Non-pigmented ciliary epithelial cell (primary cell): ENCODE measurements at regions not wholly inside any gene's neighbourhood (a gene's known extent, or its start where the extent isn't known, plus 50 kb on each side); places are given as distances from the start of the nearest gene placed in this dataset.
A peak's percentile ranks its signal among the peaks of the same experiment; 100 is the strongest.

Experiments used
- DNase-seq: peaks from one replicate; pipeline ENCODE4 v3.0.0-alpha.2; 2010; ENCODE audit warnings: low read depth

- DNase-seq, result no peak
Observed at GRCh38 chr4:98765771-98766170, 107.4 kb upstream of the TSPAN5 start.

GRCh38 chr4:98758182-98758581 is 99.8 kb upstream of the TSPAN5 start:
- no peak for DNase-seq

GRCh38 chr4:98754736-98755135 is 96.3 kb upstream of the TSPAN5 start:
- DNase-seq, result no peak

DNA sequence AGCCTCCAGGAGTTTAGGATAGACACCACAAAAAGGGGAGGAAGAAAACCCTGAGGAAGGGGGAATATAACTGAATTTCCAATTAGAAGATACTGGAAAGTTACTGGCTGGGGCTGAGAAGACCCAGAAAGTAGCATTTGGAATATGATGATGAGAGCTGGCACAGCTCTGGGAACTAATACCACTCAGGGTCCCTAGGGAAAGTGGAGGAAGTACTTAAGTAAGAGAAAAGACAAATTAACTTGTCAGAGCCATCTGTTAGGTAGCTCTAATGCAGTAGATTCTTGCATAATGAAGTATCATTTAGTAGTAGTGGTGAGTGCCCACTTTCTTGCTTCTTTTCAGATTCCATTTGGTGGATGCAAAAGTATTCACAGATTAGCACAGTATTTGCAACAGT is 90.8 kb upstream of the TSPAN5 start:
- DNase-seq, result no peak

DNA sequence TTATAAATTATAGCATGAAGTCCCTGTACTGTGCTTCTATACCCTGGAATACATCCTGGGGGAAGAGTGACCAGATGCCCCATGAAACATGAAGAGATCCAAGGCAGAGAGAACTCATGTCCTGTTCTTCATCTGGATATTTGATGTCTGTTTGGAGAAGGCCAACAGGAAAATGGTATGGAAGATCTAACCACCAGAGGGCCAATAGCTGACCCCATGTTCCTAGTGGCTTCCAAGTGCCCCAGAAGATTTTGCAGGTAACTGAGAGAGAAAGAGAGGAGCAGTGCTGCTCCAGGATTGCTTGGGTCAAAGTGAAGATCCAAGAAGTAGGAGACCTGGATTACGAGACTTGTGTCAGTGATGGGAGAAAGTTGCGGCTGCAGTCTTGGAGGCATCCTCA is 90.2 kb upstream of the TSPAN5 start:
- DNase-seq, result no peak

GRCh38 chr4:98747393-98748091 is 89.1 kb upstream of the TSPAN5 start:
- no peak for DNase-seq

DNA sequence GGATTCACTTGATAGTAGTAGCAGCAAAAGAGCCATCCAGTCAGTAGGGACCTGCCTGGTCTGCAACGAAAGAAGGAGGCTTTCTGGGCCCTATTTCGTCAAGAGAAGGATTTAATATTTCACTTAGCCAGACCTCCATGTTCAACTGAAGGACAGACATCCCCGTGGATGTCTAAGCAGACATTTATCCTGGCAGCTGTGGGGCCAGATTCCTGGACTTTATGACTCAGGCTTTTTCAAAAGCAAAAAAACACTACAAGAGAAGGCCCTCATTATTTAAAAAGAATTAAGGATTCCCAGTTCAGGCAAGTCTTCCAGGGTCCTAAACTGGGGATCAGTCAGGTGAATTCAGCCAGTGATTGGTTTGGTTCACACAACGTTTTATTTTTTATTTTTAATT is 88.5 kb upstream of the TSPAN5 start:
- DNase-seq, result no peak

- DNase-seq, result no peak
Observed at GRCh38 chr4:98746530-98746929, 88.1 kb upstream of the TSPAN5 start.

- DNase-seq, result no peak
Observed at GRCh38 chr4:98745366-98745765, 87.0 kb upstream of the TSPAN5 start.

DNA sequence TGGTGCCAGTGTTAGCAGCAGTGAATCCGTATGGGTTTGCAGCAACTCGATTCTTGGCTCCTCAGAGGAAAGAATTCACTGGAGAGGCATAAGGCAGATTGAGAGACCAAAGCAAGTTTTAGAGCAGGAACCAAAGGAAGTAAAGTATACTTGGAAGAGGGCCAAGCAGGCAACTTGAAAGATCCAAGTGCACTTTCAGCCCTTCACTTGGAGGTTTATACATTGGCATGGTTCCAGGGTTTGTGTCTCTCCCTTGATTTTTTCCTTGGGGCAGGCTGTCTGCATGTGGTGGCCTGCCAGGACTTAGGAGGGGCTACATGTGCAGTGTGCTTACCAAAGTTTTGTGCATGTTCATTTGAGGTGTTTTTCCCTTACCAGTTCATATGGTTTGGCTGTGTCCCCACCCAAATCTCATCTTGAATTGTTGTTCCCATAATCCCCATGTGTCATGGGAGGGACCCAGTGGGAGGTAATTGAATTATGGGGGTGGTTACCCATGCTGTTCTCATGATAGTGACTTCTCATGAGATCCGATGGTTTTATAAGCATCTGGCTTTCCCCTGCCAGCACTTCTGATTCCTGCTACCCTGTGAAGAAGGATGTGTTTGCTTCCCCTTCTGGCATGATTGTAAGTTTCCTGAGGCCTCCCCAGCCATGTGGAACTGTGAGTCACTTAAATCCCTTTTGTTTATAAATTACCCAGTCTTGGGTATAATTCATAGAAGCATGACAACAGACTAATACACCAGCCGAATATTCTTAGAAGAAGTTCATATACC is 86.2 kb upstream of the TSPAN5 start:
- no peak for DNase-seq

DNA sequence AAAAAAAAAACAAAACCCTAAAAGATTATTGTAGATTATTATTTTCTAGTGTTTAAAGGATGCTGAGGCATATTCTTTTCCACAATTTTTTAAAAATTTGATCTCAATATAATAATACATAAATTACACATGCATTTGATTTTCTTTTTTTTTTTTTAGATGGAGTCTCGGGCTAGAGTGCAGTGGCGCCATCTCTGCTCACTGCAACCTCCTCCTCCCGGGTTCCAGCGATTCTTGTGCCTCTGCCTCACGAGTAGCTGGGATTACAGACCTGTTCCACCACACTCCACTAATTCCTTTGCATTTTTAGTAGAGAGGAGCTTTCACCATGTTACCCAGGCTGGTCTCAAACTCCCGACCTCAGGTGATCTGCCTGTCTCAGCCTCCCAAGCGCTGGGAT is 83.5 kb upstream of the TSPAN5 start:
- DNase-seq, result no peak

DNA sequence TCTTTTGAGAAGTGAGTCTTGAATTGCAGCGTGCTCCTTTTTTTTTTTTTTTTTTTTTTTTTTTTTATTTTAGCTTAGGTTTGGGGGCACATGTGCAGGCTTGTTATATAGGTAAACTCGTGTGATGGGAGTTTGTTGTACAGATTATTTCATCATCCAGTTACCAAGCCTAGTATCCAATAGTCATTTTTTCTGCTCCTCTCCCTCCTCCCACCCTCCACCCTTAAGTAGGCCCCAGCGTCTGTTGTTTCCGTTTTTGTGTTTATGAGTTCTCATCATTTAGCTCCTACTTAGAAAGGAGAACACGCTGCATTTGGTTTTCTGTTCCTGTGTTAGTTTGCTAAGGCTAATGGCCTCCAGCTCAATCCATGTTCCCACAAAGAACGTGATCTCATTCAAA is 81.3 kb upstream of the TSPAN5 start:
- no peak for DNase-seq

- DNase-seq, result no peak
Observed at GRCh38 chr4:98733601-98734000, 75.2 kb upstream of the TSPAN5 start.

- no peak for DNase-seq
Observed at GRCh38 chr4:98728871-98729270, 70.5 kb upstream of the TSPAN5 start.

- DNase-seq, result peak; percentile 50
Observed at GRCh38 chr4:98728433-98728832, 70.0 kb upstream of the TSPAN5 start.

GRCh38 chr4:98722000-98722399 is 63.6 kb upstream of the TSPAN5 start:
- DNase-seq, result no peak

GRCh38 chr4:98720871-98721480 is 62.6 kb upstream of the TSPAN5 start:
- DNase-seq, result no peak

- DNase-seq, result no peak
Observed at GRCh38 chr4:98716796-98717195, 58.4 kb upstream of the TSPAN5 start.

DNA sequence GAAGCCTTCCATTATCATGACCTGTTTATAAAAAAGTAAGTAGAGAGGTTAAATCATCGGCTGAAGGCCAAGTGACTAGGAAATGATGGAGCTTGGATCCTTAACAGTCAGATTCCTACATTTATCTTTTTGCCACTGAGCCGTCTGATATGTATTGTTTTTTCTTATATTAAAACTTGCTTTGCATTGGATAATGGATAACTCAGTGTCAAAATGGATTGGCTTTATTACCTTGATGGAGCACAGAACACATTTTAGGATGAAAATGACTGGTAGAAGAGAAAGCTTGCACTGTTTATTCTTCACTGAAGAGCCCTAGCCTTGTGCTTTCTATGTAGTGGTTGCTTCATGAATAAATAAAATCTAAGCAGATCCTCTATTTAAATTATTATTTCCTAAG is 54.2 kb upstream of the TSPAN5 start:
- DNase-seq, result no peak

DNA sequence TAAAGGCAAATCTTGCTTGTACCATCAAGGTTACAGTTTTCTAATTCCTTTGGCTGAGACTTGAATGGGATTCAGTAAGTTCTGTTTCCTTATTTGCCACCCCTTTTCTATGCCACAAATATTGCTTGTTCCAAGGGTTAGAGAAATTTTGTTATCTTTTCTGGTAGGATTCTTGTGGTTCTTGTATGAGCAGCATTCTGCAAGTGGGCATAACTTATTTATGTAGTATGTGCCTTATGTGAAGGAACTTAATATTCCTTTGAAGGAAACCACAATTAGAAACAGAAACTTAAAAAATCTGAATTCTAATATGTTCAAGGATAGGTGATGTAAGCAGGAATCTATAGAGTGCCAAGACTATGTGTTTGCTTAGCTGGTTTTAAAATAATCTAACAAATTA is 53.1 kb upstream of the TSPAN5 start:
- no peak for DNase-seq

GRCh38 chr4:98710831-98711230 is 52.4 kb upstream of the TSPAN5 start:
- no peak for DNase-seq
